UCSD-AML1 (cell line): ENCODE measurements at regions not wholly inside any gene's neighbourhood (a gene's known extent, or its start where the extent isn't known, plus 50 kb on each side); places are given as distances from the start of the nearest gene placed in this dataset.
"Not testable (repeated sequence)": the region's sequence is repeated elsewhere in the genome, so short reads cannot be mapped to it uniquely, and the experiment has no call there.

Source experiments
- DNase-seq: peaks from one replicate; lab custom pipeline; 2025; ENCODE audit not compliant: unreplicated experiment; lab: John Stamatoyannopoulos, UW

GRCh38 chr11:103800406-103801114 lies 235.9 kb upstream of the DDI1 start:
- no peak for DNase-seq

GRCh38 chr11:103803062-103803461 lies 233.4 kb upstream of the DDI1 start:
- no peak for DNase-seq

GRCh38 chr11:103805688-103806009 lies 230.8 kb upstream of the DDI1 start:
- no peak for DNase-seq

GRCh38 chr11:103806130-103806895 lies 230.1 kb upstream of the DDI1 start:
- no peak for DNase-seq

GRCh38 chr11:103807806-103808205 lies 228.6 kb upstream of the DDI1 start:
- DNase-seq = no peak

GRCh38 chr11:103808252-103808651 lies 228.2 kb upstream of the DDI1 start:
- DNase-seq = no peak

- DNase-seq = no peak
Observed at GRCh38 chr11:103811870-103812455, 224.5 kb upstream of the DDI1 start.

- no peak for DNase-seq
Observed at GRCh38 chr11:103812680-103813079, 223.8 kb upstream of the DDI1 start.

- DNase-seq = not testable (repeated sequence)
Observed at GRCh38 chr11:103820345-103820744, 216.1 kb upstream of the DDI1 start.

- no peak for DNase-seq
Observed at GRCh38 chr11:103824116-103824515, 212.3 kb upstream of the DDI1 start.

- DNase-seq = no peak
Observed at GRCh38 chr11:103825469-103825868, 211.0 kb upstream of the DDI1 start.

GRCh38 chr11:103826856-103827255 lies 209.6 kb upstream of the DDI1 start:
- DNase-seq = no peak

- no peak for DNase-seq
Observed at GRCh38 chr11:103829596-103829995, 206.8 kb upstream of the DDI1 start.

- DNase-seq = no peak
Observed at GRCh38 chr11:103830205-103830604, 206.2 kb upstream of the DDI1 start.

- no peak for DNase-seq
Observed at GRCh38 chr11:103832762-103833161, 203.7 kb upstream of the DDI1 start.

GRCh38 chr11:103842191-103842590 lies 194.2 kb upstream of the DDI1 start:
- DNase-seq = no peak

GRCh38 chr11:103842795-103843194 lies 193.6 kb upstream of the DDI1 start:
- DNase-seq = no peak

- no peak for DNase-seq
Observed at GRCh38 chr11:103844327-103845215, 191.9 kb upstream of the DDI1 start.

- DNase-seq = no peak
Observed at GRCh38 chr11:103845331-103845730, 191.1 kb upstream of the DDI1 start.

- no peak for DNase-seq
Observed at GRCh38 chr11:103848686-103849085, 187.8 kb upstream of the DDI1 start.

GRCh38 chr11:103849366-103849765 lies 187.1 kb upstream of the DDI1 start:
- no peak for DNase-seq
